ENCODE measurements at regions not wholly inside any gene's neighbourhood (a gene's known extent, or its start where the extent isn't known, plus 50 kb on each side); places are given as distances from the start of the nearest gene placed in this dataset.

- H3K4me1 ChIP-seq = peaks cover 0 to 13% (median 0%) of the 10 kb centered on the region in 12 donors
- H3K27ac ChIP-seq = no peak overlapping the region
- H3K4me3 ChIP-seq = no peak overlapping the region
- H3K27me3 ChIP-seq = no peaks in the 10 kb centered on the region
- peaks cover 0 to 9% (median 1%) of the 10 kb centered on the region in 12 donors for H3K9me3 ChIP-seq
- ATAC-seq = no peak
- 95 to 100% (median 98%) methylated on average over 2 of the region's 2 CpGs for WGBS, 4 donors
- no peaks in the 10 kb centered on the region for H3K36me3 ChIP-seq
- no peak for DNase-seq
- intact Hi-C loops (cut with DNase I) = no loop called here
- TF ChIP-seq POLR2A (IDR thresholded peaks at IDR 0.05) = no peak
- TF ChIP-seq CTCF (IDR thresholded peaks at IDR 0.05) = no peak
Observed at GRCh38 chr12:89262855-89263552, 89.3 kb downstream of the DUSP6 start.

- peaks cover 0 to 13% (median 0%) of the 10 kb centered on the region in 12 donors for H3K4me1 ChIP-seq
- intact Hi-C loops (cut with DNase I) = no loop called here
- H3K27ac ChIP-seq = no peak overlapping the region
- H3K9me3 ChIP-seq = peaks cover 0 to 10% (median 2%) of the 10 kb centered on the region in 12 donors
- TF ChIP-seq POLR2A (IDR thresholded peaks at IDR 0.05) = no peak
- TF ChIP-seq CTCF (IDR thresholded peaks at IDR 0.05) = no peak
- ATAC-seq (no peak), DNase-seq (no peak)
- no peak overlapping the region for H3K4me3 ChIP-seq
- no peaks in the 10 kb centered on the region for H3K27me3 ChIP-seq
- no peaks in the 10 kb centered on the region for H3K36me3 ChIP-seq
- 38 to 70% (median 48%) methylated on average over 4 of the region's 4 CpGs for WGBS, 4 donors
Observed at GRCh38 chr12:89261982-89262381, 90.3 kb downstream of the DUSP6 start.

GRCh38 chr12:89260841-89261637 is 91.3 kb downstream of the DUSP6 start:
- TF ChIP-seq CTCF (IDR thresholded peaks at IDR 0.05) (no peak), POLR2A (IDR thresholded peaks at IDR 0.05) (no peak)
- ATAC-seq (no peak), DNase-seq (no peak)
- Histone ChIP-seq H3K27me3 (no peaks in the 10 kb centered on the region), H3K36me3 (no peaks in the 10 kb centered on the region), H3K4me1 (peaks cover 0 to 11% (median 0%) of the 10 kb centered on the region in 12 donors), H3K27ac (no peak overlapping the region), H3K9me3 (peaks cover 0 to 10% (median 2%) of the 10 kb centered on the region in 12 donors), H3K4me3 (no peak overlapping the region)
- intact Hi-C loops (cut with DNase I) = no loop called here

- H3K27ac ChIP-seq = no peak overlapping the region
- no peaks in the 10 kb centered on the region for H3K36me3 ChIP-seq
- intact Hi-C loops (cut with DNase I) = loop anchor here in 1 of 10 donors (5.0 kb wide), 1 partner anchor 267 kb away; the partner anchor contains the start of gene POC1B
- no peak overlapping the region for H3K4me3 ChIP-seq
- no peak for TF ChIP-seq CTCF (IDR thresholded peaks at IDR 0.05)
- H3K4me1 ChIP-seq = peaks cover 0 to 8% (median 0%) of the 10 kb centered on the region in 12 donors
- no peak for DNase-seq
- no peak for ATAC-seq
- H3K9me3 ChIP-seq = peaks cover 0 to 10% (median 2%) of the 10 kb centered on the region in 12 donors
- no peaks in the 10 kb centered on the region for H3K27me3 ChIP-seq
- 74 to 93% (median 89%) methylated on average over 3 of the region's 3 CpGs for WGBS, 4 donors
Observed at GRCh38 chr12:89259821-89260220, 92.5 kb downstream of the DUSP6 start.

Data from heart left ventricle (tissue), 16 donors.